HepG2 (cell line): ENCODE measurements at regions not wholly inside any gene's neighbourhood (a gene's known extent, or its start where the extent isn't known, plus 50 kb on each side); places are given as distances from the start of the nearest gene placed in this dataset.

Source experiments
- ATAC-seq: fragments of 200-7000 bp; cut with Tn5 transposase; 3 replicates; pipeline ENCODE4 v1.9.1; 2020; ENCODE audit warnings: mild to moderate bottlenecking, moderate library complexity
- BruUV-seq: library from RNA; stranded (reverse); fragments of 400-500 nt; replicated peaks from 2 replicates; lab custom pipeline; 2021; lab: Mats Ljungman, UMichigan
- CTCF ChIA-PET: fragments of 300-600 bp; formaldehyde crosslinking; extraction: SDS; loops from one replicate; lab custom pipeline; 2021; ENCODE audit warnings: low total read pairs, inconsistent platforms, low intra/inter-chr PET ratio; lab: Yijun Ruan, JAX
- POLR2A ChIA-PET: fragments of 350-600 bp; sonication (Branson Sonifier 250); formaldehyde crosslinking; loops from one replicate; lab custom pipeline; 2020; ENCODE audit warnings: antibody characterized with exemption, inconsistent platforms; lab: Yijun Ruan, JAX
- DNase-seq: peaks from one replicate; pipeline ENCODE4 v3.0.0-alpha.2; 2015; ENCODE audit warnings: low spot score
- FAIRE-seq: peaks from 3 replicates; lab custom pipeline; 2011; peaks lifted over from hg19 to GRCh38; lab: Jason Lieb, UNC
- H2AFZ ChIP-seq: one replicate; pipeline ENCODE4 v1.6.1; 2011; ENCODE audit warnings: low read length, inconsistent platforms
- H3K27ac ChIP-seq: fragments of 300-600 bp; 3 replicates; pipeline ENCODE4 v1.8.0; 2011; ENCODE audit warnings: mixed run types, mild to moderate bottlenecking, mixed read lengths, low read length, inconsistent platforms; ENCODE audit not compliant: insufficient read depth; ENCODE audit errors: extremely low read length
- H3K27me3 ChIP-seq, 2 experiments: fragments of 200-600 bp in 1 of 2; 2 replicates in 1 of 2; 3 replicates in 1 of 2; pipeline versions ENCODE4 v1.6.0 to v1.8.0; 2011; ENCODE audit warnings: low read length in 2 of 2, mild to moderate bottlenecking in 2 of 2, moderate library complexity in 2 of 2, inconsistent platforms in 1 of 2; ENCODE audit not compliant: insufficient read depth in 2 of 2, control insufficient read depth in 1 of 2
- H3K36me3 ChIP-seq, 2 experiments: fragments of 200-600 bp in 1 of 2; replicated peaks in 1 of 2; 2 replicates in 1 of 2; 3 replicates in 1 of 2; pipeline versions ENCODE4 v1.5.1 to v1.8.0; 2011; ENCODE audit warnings: low read length in 2 of 2, inconsistent platforms in 1 of 2; ENCODE audit not compliant: insufficient read depth in 2 of 2, control insufficient read depth in 1 of 2
- H3K4me1 ChIP-seq: 2 replicates; pipeline ENCODE4 v1.5.1; 2012; ENCODE audit warnings: low read length, inconsistent platforms; ENCODE audit not compliant: insufficient read depth
- H3K4me2 ChIP-seq: 2 replicates; pipeline ENCODE4 v1.6.0; 2011; ENCODE audit warnings: low read depth, low read length, inconsistent platforms
- H3K4me3 ChIP-seq, 3 experiments: fragments of 200-600 bp in 1 of 3; sonication (generic), shearing (Covaris generic) in 1 of 3; replicated peaks in 1 of 3; 2 replicates each; pipeline ENCODE4 v1.5.1; 2011 to 2016; ENCODE audit warnings: low read length in 3 of 3, inconsistent platforms in 2 of 3, low read depth in 2 of 3, mild to moderate bottlenecking in 2 of 3, control low read depth in 1 of 3, mixed read lengths in 1 of 3; ENCODE audit not compliant: insufficient read depth in 1 of 3
- H3K79me2 ChIP-seq: one replicate; pipeline ENCODE4 v1.6.1; 2011; ENCODE audit warnings: low read length, inconsistent platforms; ENCODE audit not compliant: insufficient read depth
- H3K9ac ChIP-seq: 2 replicates; pipeline ENCODE4 v1.6.0; 2011; ENCODE audit warnings: mild to moderate bottlenecking, low read depth, low read length, inconsistent platforms; ENCODE audit not compliant: insufficient read depth
- H3K9me3 ChIP-seq: 2 replicates; pipeline ENCODE4 v1.5.1; 2012; ENCODE audit warnings: mild to moderate bottlenecking, low read length
- H4K20me1 ChIP-seq: 2 replicates; pipeline ENCODE4 v1.6.0; 2011; ENCODE audit warnings: inconsistent platforms, mild to moderate bottlenecking, low read length, moderate library complexity; ENCODE audit not compliant: insufficient read depth
- HMG20B ChIP-seq: conservative IDR thresholded peaks from 2 replicates; pipeline ENCODE4 v1.6.1; 2016; ENCODE audit warnings: missing genetic modification reagents, missing compliant biosample characterization
- KDM6A ChIP-seq: IDR thresholded peaks from 2 replicates; pipeline ENCODE4 v1.6.1; 2016; ENCODE audit warnings: low read depth
- NBN ChIP-seq: fragments of 450-650 bp; conservative IDR thresholded peaks from 2 replicates; pipeline ENCODE4 v1.6.1; 2017
- RAD21 ChIP-seq: fragments of 450-650 bp; formaldehyde crosslinking; IDR thresholded peaks from 2 replicates; pipeline ENCODE4 v1.5.0; 2020; ENCODE audit warnings: mild to moderate bottlenecking
- SP4 ChIP-seq: sonication (generic); formaldehyde crosslinking; IDR thresholded peaks from 2 replicates; pipeline ENCODE4 v1.8.1; 2023; ENCODE audit warnings: mild to moderate bottlenecking, missing genetic modification reagents
- ZNF180 ChIP-seq: sonication (generic); formaldehyde crosslinking; IDR thresholded peaks from 2 replicates; pipeline ENCODE4 v1.4.0; 2020; ENCODE audit warnings: low read depth, missing genetic modification reagents, borderline replicate concordance
- ZNF670 ChIP-seq: sonication (generic); formaldehyde crosslinking; IDR thresholded peaks from 2 replicates; pipeline ENCODE4 v1.8.0; 2022; ENCODE audit warnings: mild to moderate bottlenecking, missing genetic modification reagents, borderline replicate concordance
- WGBS: methylation state at CpG from one replicate; pipeline ENCODE4 v1.1.6; 2017; ENCODE audit warnings: low lambda C conversion rate; 5-methylcytosine and 5-hydroxymethylcytosine counted together
- in situ Hi-C: cut with HindIII; loops from 2 replicates; pipeline ENCODE4 v1.10.0; 2017; ENCODE audit warnings: low pct_unique_long_range_greater_than_20kb; ENCODE audit not compliant: extremely low pct_ligation_motif_present
- intact Hi-C: fragments of 100-400 bp; cut with micrococcal nuclease; formaldehyde crosslinking; loops from one replicate; pipeline ENCODE4 v1.10.0; 2022; ENCODE audit not compliant: unreplicated experiment
- TF ChIP-seq, protein P1 (sequence below): sonication (generic); formaldehyde crosslinking; IDR thresholded peaks from 2 replicates; pipeline ENCODE4 v1.4.0; 2020; ENCODE audit warnings: mild to moderate bottlenecking, missing genetic modification reagents
- TF ChIP-seq, protein P2 (sequence below): sonication (generic); formaldehyde crosslinking; IDR thresholded peaks from 2 replicates; pipeline ENCODE4 v1.4.0; 2020; ENCODE audit warnings: missing genetic modification reagents
- TF ChIP-seq, protein P3 (sequence below): IDR thresholded peaks from 2 replicates; pipeline ENCODE4 v1.6.1; 2016; ENCODE audit warnings: low read depth, missing genetic modification reagents, missing compliant biosample characterization

DNA sequence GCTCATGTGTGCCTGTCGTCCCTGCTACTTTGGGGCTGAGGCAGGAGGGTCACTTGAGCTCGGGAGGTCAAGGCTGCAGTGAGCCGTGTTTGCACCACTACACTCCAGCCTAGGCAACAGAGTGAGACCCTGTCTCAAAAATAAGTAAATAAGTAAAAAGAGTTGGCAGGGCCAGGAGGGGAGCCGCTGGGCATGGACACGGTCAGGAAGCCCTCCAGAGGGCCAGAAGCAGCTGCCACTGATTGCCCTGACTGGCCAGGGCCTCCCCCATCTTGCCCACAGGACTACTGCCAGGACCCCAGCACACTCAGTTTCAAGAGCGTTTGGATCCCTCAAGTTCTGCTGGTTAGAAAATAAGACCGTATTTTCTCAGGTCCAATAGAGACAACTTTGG is 112.2 kb upstream of the IPO9 start (continued):
- TF ChIP-seq, protein P1, sequence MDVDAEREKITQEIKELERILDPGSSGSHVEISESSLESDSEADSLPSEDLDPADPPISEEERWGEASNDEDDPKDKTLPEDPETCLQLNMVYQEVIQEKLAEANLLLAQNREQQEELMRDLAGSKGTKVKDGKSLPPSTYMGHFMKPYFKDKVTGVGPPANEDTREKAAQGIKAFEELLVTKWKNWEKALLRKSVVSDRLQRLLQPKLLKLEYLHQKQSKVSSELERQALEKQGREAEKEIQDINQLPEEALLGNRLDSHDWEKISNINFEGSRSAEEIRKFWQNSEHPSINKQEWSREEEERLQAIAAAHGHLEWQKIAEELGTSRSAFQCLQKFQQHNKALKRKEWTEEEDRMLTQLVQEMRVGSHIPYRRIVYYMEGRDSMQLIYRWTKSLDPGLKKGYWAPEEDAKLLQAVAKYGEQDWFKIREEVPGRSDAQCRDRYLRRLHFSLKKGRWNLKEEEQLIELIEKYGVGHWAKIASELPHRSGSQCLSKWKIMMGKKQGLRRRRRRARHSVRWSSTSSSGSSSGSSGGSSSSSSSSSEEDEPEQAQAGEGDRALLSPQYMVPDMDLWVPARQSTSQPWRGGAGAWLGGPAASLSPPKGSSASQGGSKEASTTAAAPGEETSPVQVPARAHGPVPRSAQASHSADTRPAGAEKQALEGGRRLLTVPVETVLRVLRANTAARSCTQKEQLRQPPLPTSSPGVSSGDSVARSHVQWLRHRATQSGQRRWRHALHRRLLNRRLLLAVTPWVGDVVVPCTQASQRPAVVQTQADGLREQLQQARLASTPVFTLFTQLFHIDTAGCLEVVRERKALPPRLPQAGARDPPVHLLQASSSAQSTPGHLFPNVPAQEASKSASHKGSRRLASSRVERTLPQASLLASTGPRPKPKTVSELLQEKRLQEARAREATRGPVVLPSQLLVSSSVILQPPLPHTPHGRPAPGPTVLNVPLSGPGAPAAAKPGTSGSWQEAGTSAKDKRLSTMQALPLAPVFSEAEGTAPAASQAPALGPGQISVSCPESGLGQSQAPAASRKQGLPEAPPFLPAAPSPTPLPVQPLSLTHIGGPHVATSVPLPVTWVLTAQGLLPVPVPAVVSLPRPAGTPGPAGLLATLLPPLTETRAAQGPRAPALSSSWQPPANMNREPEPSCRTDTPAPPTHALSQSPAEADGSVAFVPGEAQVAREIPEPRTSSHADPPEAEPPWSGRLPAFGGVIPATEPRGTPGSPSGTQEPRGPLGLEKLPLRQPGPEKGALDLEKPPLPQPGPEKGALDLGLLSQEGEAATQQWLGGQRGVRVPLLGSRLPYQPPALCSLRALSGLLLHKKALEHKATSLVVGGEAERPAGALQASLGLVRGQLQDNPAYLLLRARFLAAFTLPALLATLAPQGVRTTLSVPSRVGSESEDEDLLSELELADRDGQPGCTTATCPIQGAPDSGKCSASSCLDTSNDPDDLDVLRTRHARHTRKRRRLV (CRISPR knock-in tag): no peak
- TF ChIP-seq, protein P2, sequence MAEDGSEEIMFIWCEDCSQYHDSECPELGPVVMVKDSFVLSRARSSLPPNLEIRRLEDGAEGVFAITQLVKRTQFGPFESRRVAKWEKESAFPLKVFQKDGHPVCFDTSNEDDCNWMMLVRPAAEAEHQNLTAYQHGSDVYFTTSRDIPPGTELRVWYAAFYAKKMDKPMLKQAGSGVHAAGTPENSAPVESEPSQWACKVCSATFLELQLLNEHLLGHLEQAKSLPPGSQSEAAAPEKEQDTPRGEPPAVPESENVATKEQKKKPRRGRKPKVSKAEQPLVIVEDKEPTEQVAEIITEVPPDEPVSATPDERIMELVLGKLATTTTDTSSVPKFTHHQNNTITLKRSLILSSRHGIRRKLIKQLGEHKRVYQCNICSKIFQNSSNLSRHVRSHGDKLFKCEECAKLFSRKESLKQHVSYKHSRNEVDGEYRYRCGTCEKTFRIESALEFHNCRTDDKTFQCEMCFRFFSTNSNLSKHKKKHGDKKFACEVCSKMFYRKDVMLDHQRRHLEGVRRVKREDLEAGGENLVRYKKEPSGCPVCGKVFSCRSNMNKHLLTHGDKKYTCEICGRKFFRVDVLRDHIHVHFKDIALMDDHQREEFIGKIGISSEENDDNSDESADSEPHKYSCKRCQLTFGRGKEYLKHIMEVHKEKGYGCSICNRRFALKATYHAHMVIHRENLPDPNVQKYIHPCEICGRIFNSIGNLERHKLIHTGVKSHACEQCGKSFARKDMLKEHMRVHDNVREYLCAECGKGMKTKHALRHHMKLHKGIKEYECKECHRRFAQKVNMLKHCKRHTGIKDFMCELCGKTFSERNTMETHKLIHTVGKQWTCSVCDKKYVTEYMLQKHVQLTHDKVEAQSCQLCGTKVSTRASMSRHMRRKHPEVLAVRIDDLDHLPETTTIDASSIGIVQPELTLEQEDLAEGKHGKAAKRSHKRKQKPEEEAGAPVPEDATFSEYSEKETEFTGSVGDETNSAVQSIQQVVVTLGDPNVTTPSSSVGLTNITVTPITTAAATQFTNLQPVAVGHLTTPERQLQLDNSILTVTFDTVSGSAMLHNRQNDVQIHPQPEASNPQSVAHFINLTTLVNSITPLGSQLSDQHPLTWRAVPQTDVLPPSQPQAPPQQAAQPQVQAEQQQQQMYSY (CRISPR knock-in tag): no peak
- no peak for TF ChIP-seq NBN

DNA sequence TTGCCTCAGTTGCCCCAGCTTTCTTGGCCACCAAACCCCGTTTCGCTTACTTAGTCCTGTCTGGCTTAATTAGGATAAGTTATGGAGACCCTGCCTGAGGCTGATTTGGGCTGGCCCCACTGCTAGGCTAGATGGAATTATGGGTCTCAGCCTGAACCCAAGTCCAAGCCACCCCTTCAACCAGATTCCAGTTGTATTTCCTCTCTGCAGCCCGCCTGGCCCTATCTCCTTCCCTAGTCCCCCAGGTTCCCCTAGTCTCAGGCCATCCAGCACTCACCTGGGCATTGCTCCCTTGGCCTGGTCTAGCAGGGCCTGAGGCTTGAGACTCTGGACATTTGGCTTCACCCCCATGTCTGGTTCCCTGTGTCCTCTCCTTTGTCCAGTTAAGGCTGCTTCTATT is 111.7 kb upstream of the IPO9 start:
- H3K36me3 ChIP-seq: no peaks in the 10 kb centered on the region
- no peaks in the 10 kb centered on the region for H3K79me2 ChIP-seq
- no peak overlapping the region for H3K27ac ChIP-seq
- no peaks in the 10 kb centered on the region for H3K4me1 ChIP-seq
- POLR2A ChIA-PET: no interaction called here
- no peaks in the 10 kb centered on the region for H4K20me1 ChIP-seq
- no peak overlapping the region for H2AFZ ChIP-seq
- no peak overlapping the region for H3K9ac ChIP-seq
- intact Hi-C loops: no loop called here
- FAIRE-seq: no peak
- 21% methylated on average over 3 of the region's 3 CpGs for WGBS
- no peak for ATAC-seq
- H3K4me3 ChIP-seq: no peak overlapping the region
- in situ Hi-C loops: no loop called here
- BruUV-seq: no TSS peak
- H3K27me3 ChIP-seq: peaks cover 2 to 46% of the 10 kb centered on the region in 2 experiments; a peak in 3 of 5 replicates
- no peak for DNase-seq
- H3K4me2 ChIP-seq: no peak overlapping the region
- CTCF ChIA-PET: no interaction called here
- H3K9me3 ChIP-seq: no peaks in the 10 kb centered on the region
- no peak for TF ChIP-seq KDM6A
- TF ChIP-seq HMG20B: no peak
- TF ChIP-seq ZNF180 (CRISPR knock-in tag): no peak
- no peak for TF ChIP-seq RAD21 (CRISPR knock-in tag)
- TF ChIP-seq SP4 (CRISPR knock-in tag): no peak
- TF ChIP-seq ZNF670: no peak
- TF ChIP-seq, protein P3, sequence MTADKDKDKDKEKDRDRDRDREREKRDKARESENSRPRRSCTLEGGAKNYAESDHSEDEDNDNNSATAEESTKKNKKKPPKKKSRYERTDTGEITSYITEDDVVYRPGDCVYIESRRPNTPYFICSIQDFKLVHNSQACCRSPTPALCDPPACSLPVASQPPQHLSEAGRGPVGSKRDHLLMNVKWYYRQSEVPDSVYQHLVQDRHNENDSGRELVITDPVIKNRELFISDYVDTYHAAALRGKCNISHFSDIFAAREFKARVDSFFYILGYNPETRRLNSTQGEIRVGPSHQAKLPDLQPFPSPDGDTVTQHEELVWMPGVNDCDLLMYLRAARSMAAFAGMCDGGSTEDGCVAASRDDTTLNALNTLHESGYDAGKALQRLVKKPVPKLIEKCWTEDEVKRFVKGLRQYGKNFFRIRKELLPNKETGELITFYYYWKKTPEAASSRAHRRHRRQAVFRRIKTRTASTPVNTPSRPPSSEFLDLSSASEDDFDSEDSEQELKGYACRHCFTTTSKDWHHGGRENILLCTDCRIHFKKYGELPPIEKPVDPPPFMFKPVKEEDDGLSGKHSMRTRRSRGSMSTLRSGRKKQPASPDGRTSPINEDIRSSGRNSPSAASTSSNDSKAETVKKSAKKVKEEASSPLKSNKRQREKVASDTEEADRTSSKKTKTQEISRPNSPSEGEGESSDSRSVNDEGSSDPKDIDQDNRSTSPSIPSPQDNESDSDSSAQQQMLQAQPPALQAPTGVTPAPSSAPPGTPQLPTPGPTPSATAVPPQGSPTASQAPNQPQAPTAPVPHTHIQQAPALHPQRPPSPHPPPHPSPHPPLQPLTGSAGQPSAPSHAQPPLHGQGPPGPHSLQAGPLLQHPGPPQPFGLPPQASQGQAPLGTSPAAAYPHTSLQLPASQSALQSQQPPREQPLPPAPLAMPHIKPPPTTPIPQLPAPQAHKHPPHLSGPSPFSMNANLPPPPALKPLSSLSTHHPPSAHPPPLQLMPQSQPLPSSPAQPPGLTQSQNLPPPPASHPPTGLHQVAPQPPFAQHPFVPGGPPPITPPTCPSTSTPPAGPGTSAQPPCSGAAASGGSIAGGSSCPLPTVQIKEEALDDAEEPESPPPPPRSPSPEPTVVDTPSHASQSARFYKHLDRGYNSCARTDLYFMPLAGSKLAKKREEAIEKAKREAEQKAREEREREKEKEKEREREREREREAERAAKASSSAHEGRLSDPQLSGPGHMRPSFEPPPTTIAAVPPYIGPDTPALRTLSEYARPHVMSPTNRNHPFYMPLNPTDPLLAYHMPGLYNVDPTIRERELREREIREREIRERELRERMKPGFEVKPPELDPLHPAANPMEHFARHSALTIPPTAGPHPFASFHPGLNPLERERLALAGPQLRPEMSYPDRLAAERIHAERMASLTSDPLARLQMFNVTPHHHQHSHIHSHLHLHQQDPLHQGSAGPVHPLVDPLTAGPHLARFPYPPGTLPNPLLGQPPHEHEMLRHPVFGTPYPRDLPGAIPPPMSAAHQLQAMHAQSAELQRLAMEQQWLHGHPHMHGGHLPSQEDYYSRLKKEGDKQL: no peak
